Occipital lobe (tissue), 1 donor: ENCODE measurements at regions not wholly inside any gene's neighbourhood (a gene's known extent, or its start where the extent isn't known, plus 50 kb on each side); places are given as distances from the start of the nearest gene placed in this dataset.

Experiments used
- DNase-seq: peaks from one replicate; lab custom pipeline; 2025; lab: John Stamatoyannopoulos, UW

- no peak for DNase-seq
Measured at GRCh38 chr13:34617473-34618083, 324.5 kb upstream of the NBEA start.

GRCh38 chr13:34618654-34619053 lies 323.4 kb upstream of the NBEA start:
- no peak for DNase-seq

GRCh38 chr13:34619326-34619725 lies 322.7 kb upstream of the NBEA start:
- DNase-seq, result no peak

- DNase-seq, result no peak
Measured at GRCh38 chr13:34620074-34620850, 321.8 kb upstream of the NBEA start.

- DNase-seq, result no peak
Measured at GRCh38 chr13:34620862-34621261, 321.2 kb upstream of the NBEA start.

- no peak for DNase-seq
Measured at GRCh38 chr13:34623331-34623730, 318.7 kb upstream of the NBEA start.

- no peak for DNase-seq
Measured at GRCh38 chr13:34627509-34628208, 314.4 kb upstream of the NBEA start.

GRCh38 chr13:34628209-34628682 lies 313.8 kb upstream of the NBEA start:
- no peak for DNase-seq

GRCh38 chr13:34634448-34634847 lies 307.6 kb upstream of the NBEA start:
- DNase-seq, result no peak

GRCh38 chr13:34637138-34637537 lies 304.9 kb upstream of the NBEA start:
- no peak for DNase-seq

GRCh38 chr13:34637636-34638035 lies 304.4 kb upstream of the NBEA start:
- no peak for DNase-seq

GRCh38 chr13:34638897-34639296 lies 303.2 kb upstream of the NBEA start:
- no peak for DNase-seq

GRCh38 chr13:34640179-34640992 lies 301.7 kb upstream of the NBEA start:
- DNase-seq, result no peak

GRCh38 chr13:34640993-34641330 lies 301.1 kb upstream of the NBEA start:
- no peak for DNase-seq

- no peak for DNase-seq
Measured at GRCh38 chr13:34647379-34648150, 294.5 kb upstream of the NBEA start.

GRCh38 chr13:34654203-34654602 lies 287.9 kb upstream of the NBEA start:
- DNase-seq, result no peak

GRCh38 chr13:34654647-34655046 lies 287.4 kb upstream of the NBEA start:
- DNase-seq, result no peak

- no peak for DNase-seq
Measured at GRCh38 chr13:34655554-34655953, 286.5 kb upstream of the NBEA start.

- no peak for DNase-seq
Measured at GRCh38 chr13:34657716-34658115, 284.4 kb upstream of the NBEA start.

- DNase-seq, result peak; percentile 1
Measured at GRCh38 chr13:34667286-34668218, 274.5 kb upstream of the NBEA start.
